ENCODE measurements at regions not wholly inside any gene's neighbourhood (a gene's known extent, or its start where the extent isn't known, plus 50 kb on each side); places are given as distances from the start of the nearest gene placed in this dataset.

DNA sequence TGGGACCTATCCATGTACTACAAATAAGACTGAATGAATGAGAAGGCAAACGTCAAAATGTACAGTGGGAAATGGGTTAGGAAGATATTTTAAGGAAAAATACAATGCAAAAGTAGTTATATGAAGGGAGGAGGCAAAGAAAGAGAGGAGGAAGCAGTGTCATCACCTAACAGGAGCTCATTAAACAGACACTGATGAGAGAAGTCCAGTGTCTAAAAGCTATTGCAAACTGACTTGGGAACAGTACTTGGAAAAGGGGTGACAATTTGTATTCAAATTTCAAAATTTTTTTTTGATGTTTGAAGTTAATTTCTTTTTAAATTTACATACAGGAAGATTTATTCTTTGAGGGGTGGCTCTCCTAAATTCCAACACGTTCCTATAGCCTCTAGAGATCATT, 143.5 kb upstream of the NOX3 start:
- no peak for DNase-seq (ENCODE audit: low read depth)

DNA sequence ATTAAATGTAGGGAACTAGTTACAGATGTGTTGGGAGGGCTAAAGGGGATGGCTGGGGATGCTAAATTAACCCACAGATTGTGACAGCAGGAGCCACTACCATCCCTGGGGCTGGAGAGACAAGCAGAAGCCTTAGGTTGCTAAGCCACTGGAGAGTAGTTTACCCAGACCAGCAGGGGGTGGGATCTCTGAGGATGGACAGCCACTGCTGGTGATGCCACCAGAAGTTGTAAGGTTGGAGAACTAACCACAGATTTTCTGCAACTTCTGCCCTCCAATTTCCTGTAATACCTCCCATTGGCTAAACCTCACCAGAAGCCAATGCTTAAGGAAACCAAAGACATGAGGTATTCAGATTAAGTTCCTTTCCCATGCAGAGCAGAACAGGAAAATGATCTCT, 139.6 kb upstream of the NOX3 start:
- DNase-seq (ENCODE audit: low read depth): no peak

- DNase-seq (ENCODE audit: low read depth): no peak
Observed at GRCh38 chr6:155591741-155592140, 136.1 kb upstream of the NOX3 start.

GRCh38 chr6:155589190-155589589, 133.6 kb upstream of the NOX3 start:
- DNase-seq (ENCODE audit: low read depth): no peak

DNA sequence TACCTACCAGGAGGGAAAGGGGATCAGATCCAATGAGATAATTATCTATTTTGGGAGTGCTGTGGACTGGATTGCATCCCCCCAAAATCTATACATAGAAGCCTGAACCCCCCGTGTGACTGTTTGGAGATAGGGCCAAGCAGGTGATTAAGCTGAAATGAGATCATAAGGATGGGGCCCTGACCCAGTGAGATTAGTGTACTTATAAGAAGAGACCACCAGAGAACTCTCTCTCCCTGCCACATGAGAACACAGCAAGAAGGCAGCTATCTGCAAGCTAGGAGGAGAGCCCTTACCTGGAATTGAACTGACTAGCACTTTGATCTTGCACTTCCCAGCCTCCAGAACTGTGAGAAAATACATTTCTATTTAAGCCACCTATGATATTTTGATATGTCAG, 132.2 kb upstream of the NOX3 start:
- no peak for DNase-seq (ENCODE audit: low read depth)

DNA sequence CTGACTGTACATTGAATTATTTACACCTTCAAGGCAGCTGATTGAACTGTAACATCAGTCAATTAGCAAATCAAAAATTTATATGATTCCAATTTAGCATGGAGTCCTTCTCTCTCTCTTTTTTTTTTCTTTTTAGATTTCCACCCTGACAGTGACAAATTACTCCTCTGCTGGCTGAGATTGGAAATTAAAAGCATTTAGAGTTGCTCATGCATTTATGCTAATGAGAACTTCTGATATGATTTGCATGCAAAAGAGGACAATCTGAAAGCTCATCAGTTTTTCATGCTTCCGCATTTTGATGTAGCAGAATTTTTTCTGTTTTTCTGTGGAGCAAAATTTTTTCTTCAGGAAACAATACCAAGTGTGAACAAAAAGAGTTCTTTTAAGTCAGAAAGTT, 130.5 kb upstream of the NOX3 start:
- no peak for DNase-seq (ENCODE audit: low read depth)

- DNase-seq (ENCODE audit: low read depth): no peak
Observed at GRCh38 chr6:155584006-155584405, 128.4 kb upstream of the NOX3 start.

- DNase-seq (ENCODE audit: low read depth): no peak
Observed at GRCh38 chr6:155582016-155582991, 126.7 kb upstream of the NOX3 start.

GRCh38 chr6:155580904-155581303, 125.3 kb upstream of the NOX3 start:
- DNase-seq (ENCODE audit: low read depth): no peak

- no peak for DNase-seq (ENCODE audit: low read depth)
Observed at GRCh38 chr6:155578251-155578650, 122.6 kb upstream of the NOX3 start.

- DNase-seq (ENCODE audit: low read depth): no peak
Observed at GRCh38 chr6:155561966-155562364, 106.3 kb upstream of the NOX3 start.

DNA sequence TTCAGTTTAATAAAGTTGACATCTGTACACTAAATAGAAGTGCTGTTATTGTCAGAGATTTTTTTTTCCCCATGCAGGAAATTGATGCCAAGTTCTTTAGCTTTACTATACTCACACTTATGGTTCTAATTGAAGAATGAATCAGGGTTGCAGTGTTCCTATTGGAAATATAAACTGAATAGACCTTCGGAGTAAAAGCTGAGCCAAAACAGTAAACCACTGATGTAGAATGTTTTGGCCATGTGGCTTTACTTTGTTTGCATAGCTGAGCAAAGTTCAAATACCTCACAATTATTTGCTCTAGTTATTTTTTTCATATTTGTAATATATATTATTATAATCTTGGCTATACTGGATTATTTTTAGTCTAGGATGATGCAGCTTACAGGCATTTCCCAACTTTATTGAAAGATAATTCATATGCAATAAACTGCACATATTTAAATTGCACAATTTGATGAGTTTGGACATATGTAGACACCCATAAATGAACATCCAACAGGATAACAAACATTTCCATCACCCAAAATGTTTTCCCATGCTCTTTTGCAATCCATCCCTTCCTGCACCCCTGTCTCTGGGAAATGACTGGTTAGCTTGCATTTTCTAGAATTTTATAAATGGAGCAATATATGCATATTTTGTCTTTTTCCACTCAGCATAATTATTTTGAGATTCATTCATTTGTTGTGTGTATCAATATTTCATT, 105.8 kb upstream of the NOX3 start:
- peak; percentile 9 for DNase-seq (ENCODE audit: low read depth)

DNA sequence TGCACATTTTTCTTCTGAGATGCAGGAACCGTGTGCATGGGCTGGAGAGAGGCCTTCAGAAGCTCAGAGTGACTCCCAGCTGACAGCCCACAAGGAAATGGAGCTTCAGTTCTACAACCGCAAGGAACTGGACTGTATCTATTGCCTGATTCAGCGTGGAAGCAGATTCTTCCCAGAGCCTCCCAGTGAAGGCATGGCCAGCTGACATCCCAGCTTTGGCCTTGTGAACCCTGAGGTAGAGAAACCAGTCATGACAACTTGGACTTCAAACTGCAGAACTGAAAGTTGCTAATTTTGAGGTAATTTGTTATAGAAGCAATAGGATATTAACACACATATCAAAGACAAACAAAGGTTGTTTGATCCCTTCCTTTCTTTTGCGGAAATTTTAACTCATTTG, 94.3 kb upstream of the NOX3 start:
- no peak for DNase-seq (ENCODE audit: low read depth)

GRCh38 chr6:155549028-155549798, 93.6 kb upstream of the NOX3 start:
- DNase-seq (ENCODE audit: low read depth): no peak

DNA sequence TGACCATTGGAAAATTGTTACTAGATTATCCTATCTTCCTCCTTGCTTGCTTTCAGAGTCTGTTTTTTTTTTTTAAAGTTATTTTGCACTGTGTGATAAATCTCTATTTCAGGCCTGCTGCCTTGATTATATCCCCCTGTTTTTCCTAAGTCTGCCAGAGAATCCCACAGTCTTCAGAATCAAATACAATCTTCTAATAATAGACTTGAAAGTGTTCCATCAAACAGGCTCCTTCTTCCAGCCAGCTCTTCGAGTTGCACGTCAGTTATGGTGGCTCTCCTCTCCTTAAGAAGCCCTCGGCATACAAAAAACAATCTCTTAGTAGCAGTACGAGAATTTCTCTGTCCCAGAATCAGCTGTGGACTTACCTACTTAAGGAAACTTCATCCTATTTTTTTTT, 92.9 kb upstream of the NOX3 start:
- DNase-seq (ENCODE audit: low read depth): no peak

DNA sequence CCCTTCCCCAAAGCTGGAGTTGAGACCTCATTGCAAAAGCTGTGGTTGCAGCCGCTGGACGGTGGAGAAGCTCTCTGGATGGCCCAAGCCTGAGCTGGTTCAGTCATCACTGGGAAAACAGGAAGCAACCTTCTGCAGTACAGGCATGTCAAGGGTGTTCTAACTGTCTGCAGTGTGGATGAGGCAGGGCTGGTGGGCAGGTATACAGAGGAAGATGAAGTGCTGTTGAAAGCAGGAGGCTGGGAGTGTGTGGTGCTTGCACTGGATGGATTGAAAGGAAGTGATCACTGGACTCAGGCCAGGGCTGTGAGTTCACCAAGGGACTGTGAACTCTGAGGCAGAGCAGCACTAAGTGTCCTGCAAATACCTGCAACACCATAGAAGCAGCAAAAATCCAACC, 89.0 kb upstream of the NOX3 start:
- DNase-seq (ENCODE audit: low read depth): no peak

DNA sequence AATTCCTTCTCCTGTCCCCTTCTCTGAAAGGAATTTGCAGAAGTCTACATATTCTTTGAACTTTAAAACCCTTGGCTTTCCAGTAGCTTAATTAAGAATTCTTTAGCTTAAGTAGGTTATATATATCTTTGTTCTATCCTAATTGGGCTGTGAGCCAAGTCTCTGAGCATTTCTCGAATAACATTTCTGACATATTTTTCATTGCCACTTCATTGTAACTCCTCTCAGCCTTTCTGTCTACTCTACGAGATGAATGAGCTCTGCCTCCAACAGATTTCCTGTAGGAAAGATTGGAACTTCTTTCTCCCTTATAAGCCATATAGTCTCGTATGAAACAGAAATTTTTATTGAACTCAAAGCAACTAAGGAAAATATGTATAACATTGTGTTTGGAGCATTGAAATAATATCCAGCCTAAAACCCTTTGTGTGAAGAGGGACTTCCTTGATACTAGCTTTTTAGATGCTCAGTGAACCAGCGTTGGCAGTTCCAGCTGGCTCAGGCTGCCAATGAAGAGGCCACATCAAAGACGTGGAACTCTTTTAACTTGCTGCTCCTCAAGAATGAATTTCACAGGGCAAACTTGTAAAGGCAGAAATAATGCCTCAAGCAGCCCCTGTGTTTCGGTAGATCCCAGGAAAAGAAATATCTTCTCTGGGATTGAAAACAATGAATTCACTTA, 87.7 kb upstream of the NOX3 start:
- no peak for DNase-seq (ENCODE audit: low read depth)

DNA sequence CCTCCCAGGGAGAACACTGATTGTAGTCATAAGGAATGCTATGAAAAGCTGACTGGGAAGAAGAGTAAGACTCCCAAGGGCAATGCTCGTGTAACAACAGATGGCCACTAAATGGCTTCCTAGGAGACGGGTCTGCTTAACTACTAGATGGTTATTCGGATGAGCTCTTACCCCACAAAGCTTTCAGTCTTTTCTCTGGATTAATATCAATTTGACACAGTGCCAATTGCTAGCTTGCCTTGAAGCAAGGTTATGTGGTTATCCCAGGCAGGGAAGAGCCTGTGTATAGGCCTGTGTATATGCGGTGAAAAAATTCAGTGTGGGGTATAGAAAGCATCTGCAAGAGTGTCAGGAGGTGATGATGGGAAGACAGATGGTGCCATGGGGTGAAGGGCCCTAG, 86.4 kb upstream of the NOX3 start:
- no peak for DNase-seq (ENCODE audit: low read depth)

GRCh38 chr6:155538708-155539390, 83.2 kb upstream of the NOX3 start:
- no peak for DNase-seq (ENCODE audit: low read depth)

- DNase-seq (ENCODE audit: low read depth): no peak
Observed at GRCh38 chr6:155534678-155535077, 79.0 kb upstream of the NOX3 start.

DNA sequence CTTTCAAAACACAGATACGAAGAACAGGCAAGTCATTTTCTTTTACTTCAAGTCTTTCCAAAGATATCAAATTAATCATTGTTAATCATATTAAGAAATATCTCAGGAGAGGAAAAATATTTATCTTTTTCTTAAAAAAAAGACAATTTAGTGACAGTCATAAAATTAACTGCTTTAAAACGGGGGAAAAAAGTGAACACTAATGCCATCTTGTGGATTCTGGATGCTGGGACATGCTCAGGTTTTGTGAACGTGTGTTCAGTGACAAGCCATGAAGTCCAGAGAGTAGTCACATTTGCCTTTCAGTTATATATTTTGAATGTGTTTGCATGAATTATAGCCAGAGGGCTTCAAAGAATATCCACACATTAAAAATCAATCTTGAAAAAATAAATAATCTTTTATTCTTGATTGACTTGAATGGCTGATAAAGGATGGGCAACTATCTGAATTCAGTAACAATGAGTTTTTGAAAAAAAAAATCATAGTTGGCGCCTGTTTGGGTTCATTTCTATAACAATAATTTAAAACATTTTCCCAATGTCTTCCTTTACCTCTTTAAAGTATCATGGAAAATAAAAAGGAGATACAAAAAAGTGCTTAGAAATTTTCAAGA, 74.7 kb upstream of the NOX3 start:
- no peak for DNase-seq (ENCODE audit: low read depth)
